NCI-H82 treated with DMSO at 0.1 percent for 48 hours (cell line): ENCODE measurements at regions not wholly inside any gene's neighbourhood (a gene's known extent, or its start where the extent isn't known, plus 50 kb on each side); places are given as distances from the start of the nearest gene placed in this dataset.
"Not testable (repeated sequence)": the region's sequence is repeated elsewhere in the genome, so short reads cannot be mapped to it uniquely, and the experiment has no call there.

Experiments
- DNase-seq: peaks from one replicate; lab custom pipeline; 2025; ENCODE audit not compliant: unreplicated experiment; lab: John Stamatoyannopoulos, UW

GRCh38 chr15:93748710-93749109, 482.7 kb upstream of the MCTP2 start:
- DNase-seq: no peak

- DNase-seq: not testable (repeated sequence)
These were observed 496.4 kb upstream of the MCTP2 start for GRCh38 chr15:93734976-93735375.

- no peak for DNase-seq
These were observed 500.6 kb upstream of the MCTP2 start for GRCh38 chr15:93730724-93731123.

- DNase-seq: no peak
These were observed 509.2 kb upstream of the MCTP2 start for GRCh38 chr15:93722165-93722564.

GRCh38 chr15:93720607-93721006, 510.8 kb upstream of the MCTP2 start:
- DNase-seq: no peak

- no peak for DNase-seq
These were observed 511.4 kb upstream of the MCTP2 start for GRCh38 chr15:93719921-93720351.

- no peak for DNase-seq
These were observed 514.6 kb upstream of the MCTP2 start for GRCh38 chr15:93716615-93717231.

GRCh38 chr15:93709708-93710107, 521.7 kb upstream of the MCTP2 start:
- no peak for DNase-seq

- no peak for DNase-seq
These were observed 522.5 kb upstream of the MCTP2 start for GRCh38 chr15:93708724-93709445.

GRCh38 chr15:93707751-93708150, 523.6 kb upstream of the MCTP2 start:
- no peak for DNase-seq

- no peak for DNase-seq
These were observed 524.7 kb upstream of the MCTP2 start for GRCh38 chr15:93706495-93707292.

- no peak for DNase-seq
These were observed 525.5 kb upstream of the MCTP2 start for GRCh38 chr15:93705753-93706455.

GRCh38 chr15:93703092-93703739, 528.1 kb upstream of the MCTP2 start:
- DNase-seq: peak; percentile 58

- DNase-seq: no peak
These were observed 531.3 kb upstream of the MCTP2 start for GRCh38 chr15:93700051-93700450.

- no peak for DNase-seq
These were observed 537.3 kb upstream of the MCTP2 start for GRCh38 chr15:93694033-93694432.

GRCh38 chr15:93683651-93684050, 547.7 kb upstream of the MCTP2 start:
- DNase-seq: no peak

- DNase-seq: no peak
These were observed 559.9 kb upstream of the MCTP2 start for GRCh38 chr15:93671387-93671943.

GRCh38 chr15:93670931-93671330, 560.4 kb upstream of the MCTP2 start:
- no peak for DNase-seq

- no peak for DNase-seq
These were observed 567.0 kb upstream of the MCTP2 start for GRCh38 chr15:93664213-93664956.
